Activated CD4-positive, alpha-beta T cell treated with anti-CD3 and anti-CD28 coated beads, Interleukin-2, amount 50 U/mL, for 4 hours (primary cell): ENCODE measurements at regions not wholly inside any gene's neighbourhood (a gene's known extent, or its start where the extent isn't known, plus 50 kb on each side); places are given as distances from the start of the nearest gene placed in this dataset.

Experiments
- DNase-seq, 2 experiments: peaks; one replicate each; pipeline ENCODE4 v3.0.0-alpha.2; 2020

DNA sequence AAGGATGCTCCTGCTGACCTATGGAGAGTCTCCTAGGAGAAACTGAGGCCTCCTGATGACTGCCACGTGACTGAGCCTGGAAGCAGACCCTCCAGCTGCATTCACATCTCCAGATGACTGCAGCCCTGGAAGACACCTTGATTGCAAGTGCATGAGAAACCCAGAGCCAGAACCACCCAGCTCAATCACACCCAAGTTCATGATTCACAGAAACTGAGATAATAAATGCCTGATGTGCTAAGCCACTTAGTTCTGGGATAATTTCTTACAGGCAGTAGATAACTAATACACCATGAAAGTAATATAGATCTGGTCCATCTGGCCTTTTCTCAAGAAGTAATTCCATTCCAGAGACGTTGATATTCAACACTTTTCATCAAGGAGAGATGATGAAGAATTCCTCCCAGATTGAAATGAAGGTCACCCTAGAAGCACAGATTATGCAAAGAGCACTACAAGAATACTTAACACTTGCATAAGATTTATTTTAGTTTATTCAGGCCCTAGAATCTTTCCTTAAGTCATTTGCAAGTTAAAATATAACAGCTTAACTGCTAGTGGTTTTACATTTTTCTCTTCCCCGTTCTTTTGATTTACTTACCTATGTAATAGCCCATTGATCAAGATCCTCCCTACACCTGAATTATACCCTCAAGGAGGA lies 208.2 kb upstream of the INHBA start:
- DNase-seq, result no peak

DNA sequence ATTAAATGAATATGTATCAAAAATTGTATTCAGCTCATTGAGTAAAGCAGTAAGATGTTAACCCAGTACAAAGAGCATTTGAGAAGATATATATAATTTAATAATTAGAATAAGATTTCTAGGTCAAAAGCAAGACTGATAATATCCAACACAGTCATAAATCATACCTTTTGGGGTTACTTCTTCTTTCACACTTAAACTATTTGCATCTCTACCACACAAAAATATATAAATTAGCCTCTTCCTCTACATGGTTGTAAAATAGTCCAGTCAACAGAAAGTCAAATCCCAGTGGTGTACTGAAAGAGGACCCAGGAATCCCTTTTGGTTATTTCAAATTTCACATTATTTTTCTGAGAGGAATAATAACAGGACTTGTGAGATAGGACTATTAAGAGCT lies 204.6 kb upstream of the INHBA start:
- no peak for DNase-seq

DNA sequence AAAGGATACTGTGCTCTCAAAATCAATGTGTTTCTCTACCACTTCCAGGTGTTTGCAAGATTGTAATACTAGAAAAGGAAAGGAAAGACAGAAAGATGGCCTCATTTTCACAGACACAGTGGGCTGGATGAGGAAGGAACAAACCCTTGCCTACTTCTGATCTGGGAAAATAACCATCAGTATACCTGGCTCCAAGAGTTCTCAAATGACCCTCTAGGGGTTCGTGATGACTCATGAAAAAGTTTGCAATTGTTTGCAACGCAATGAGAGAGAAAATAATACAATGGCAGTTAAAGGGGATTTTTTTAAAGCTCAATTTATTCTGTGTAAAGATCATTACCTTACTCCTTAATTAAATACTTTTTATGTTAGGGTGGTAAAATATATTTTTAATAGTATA lies 197.6 kb upstream of the INHBA start:
- no peak for DNase-seq

DNA sequence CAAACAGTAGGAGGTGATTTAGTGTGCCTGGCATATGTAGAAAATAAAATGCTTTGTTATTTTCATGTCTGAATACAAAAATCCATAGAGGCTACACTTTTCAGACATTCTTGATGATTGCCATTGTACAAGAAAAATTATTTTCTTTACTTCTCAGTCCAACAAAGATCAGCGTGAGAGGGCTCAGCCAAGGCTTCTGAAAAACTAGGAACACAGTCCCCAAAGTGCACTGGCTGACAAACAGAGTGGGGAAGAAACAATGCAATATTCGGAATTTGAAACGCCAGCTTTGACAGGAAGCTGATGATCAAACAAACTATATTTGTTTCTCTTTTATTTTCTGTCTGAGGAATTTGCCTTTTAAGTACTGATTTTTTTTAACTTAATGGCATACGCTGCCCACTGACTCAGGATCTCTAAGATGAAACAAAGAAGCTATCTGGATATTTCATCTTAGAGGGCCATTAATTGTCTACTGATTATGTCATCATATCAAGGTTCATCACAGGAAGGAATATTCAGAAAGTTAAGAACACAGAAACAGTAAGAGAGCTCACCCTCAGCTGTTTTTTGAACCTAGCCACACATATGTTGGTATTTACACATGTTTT lies 197.0 kb upstream of the INHBA start:
- DNase-seq, result no peak

DNA sequence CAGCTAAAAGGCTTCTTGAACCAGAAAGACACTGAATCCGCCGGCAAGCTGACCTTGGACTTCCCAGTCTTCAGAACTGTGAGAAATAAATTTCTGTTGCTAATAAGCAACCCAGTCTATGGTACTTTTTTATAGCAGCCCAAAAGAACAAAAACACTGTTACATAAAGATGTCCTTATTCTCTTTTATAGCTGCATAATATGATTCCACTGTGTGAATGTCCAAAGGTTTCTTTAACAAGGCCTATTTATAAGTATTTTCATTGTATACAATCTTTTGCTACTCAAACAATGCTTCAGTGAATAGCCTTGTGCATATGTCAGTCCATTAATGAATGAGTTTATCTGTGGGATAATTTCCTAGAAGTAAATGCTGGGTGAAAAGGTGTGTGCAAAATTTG lies 190.8 kb upstream of the INHBA start:
- no peak for DNase-seq

DNA sequence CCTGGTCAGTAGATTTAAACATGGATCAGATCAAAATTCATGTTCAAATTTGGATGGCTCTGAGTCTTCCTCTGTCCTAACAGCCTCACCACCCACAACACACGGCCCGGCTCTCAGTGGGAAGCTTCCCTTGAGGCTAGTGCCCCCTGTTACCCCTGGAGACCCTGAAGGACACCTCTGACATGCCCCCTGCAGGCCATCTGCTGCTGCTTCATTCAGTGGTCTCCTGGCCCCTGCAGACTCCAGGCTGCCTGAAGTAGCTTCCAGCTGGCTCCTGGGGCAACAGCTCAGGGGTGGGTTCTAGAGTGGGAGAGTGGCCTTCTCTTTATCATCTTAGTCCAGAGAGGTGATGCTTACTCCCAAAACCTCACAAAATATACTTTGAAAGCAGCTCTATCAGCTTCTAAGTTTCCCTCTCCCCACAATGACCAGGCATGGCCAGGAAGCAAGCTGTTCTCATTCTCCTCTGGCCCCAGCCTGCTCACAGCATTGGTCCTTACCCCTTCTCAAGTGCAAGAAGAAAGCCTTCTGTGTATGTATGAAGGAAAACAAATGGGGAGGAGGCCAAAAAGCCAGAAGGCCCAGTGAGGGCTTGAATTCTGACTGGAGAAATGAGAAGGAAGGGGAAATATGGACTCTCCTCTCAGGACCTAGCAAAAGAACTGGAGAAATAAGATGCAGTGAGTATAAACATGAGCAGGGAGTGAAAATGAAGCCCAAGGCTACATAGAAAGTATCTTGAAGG lies 189.6 kb upstream of the INHBA start:
- DNase-seq, result no peak

DNA sequence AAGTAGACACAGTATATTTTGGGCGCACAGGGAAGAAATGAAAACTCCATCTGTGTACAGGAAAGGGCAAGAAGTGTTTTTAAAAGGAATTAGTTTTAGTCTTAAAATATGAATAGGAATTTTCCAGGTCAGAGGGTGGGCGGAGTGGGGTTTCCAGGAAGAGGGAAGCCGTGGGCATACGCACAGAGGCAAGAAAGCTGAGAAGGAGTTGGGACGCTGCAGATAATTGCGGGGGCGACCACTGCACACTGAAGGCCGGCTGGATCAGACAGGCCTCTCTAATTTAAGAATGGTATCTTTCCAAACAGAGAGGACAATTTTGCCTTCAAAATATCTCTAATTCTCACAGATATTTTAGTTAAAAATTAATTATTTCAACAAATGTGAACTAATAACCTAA lies 189.1 kb upstream of the INHBA start:
- DNase-seq, result no peak

DNA sequence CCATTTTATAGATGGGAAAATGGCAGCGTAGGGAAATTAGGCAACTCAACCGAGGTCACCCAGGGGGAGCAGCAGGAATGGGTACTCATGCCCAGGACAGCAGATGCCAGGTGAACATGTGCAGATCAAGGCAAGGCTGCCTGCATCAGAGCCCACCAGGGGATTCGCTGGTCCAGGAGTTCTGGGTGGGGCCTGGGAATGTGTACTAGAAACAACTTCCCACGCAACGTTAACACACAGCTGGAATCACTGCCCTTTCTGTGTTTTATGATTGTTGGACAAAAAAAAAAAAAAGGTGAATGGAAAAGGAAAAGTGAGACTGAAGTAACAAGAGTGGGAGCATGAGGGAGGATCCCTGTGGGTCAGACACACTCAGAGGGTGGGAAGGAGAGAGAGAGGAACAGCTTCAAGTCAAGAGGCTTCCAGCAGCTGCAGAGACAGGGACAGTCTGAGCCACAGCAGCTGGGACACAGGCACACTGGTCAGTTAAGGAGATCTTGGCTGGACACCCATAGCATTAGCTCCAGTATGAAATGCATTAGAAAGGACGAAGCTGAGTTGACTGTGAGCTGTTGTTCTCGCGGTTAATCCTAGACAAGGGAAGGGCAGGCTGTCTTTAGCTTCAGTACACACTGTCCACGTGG lies 187.9 kb upstream of the INHBA start:
- no peak for DNase-seq

DNA sequence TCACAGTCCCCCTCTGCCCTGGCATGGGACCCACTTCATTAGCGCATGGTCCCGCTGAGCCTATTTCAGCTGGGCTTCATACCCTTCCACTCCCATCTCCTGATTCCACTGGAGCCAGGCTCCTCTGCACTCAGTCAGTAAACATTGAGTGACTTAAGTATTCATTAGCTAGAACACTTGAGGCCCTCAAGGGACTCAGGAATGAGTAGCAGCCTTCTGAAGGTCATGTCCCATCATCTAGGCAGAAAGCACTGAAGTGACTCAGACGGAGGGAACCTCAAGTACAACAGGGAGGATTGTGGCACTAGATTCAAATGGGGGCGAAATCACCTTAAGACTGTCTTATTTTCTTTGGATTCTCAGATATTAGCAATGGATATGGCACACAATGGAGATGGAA lies 186.6 kb upstream of the INHBA start:
- DNase-seq, result no peak

DNA sequence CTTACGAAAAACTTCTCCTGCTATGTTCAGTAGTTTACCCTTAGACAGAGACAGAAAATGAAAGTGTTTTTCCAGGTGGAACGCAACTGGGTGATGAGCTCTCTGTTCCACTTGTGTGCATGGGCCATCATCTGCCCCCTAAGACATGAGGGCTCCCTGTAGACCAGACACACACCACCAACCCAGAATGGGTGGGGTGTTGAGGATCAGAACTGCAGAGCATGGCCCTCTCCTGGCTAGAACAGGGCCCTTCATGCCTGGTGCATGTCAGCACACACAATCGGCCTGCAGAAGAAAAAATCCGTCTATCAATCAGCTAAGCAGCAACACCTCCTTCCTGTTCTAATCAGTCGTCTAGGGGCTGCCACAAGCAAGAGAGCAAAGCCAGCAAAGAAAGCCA lies 186.2 kb upstream of the INHBA start:
- DNase-seq, result no peak

DNA sequence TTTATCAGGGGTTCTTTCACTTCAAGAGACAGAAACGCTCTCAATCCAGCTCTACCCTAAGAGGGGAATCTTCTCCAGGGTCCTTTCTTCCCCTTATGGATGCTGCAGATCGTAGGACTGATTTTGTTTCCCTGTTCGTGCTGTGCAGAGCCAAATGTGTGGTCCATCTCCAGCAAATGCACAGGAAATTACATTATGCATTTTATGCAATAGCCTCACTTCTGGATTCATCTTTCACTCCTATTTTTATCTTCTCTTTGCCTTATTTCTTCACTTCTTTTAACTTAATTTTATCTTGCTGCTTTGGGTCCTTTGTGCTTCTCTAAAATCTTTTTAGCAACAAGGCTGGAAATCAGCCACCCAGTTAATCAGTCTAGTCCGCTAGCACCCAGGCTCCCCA lies 184.5 kb upstream of the INHBA start:
- no peak for DNase-seq

DNA sequence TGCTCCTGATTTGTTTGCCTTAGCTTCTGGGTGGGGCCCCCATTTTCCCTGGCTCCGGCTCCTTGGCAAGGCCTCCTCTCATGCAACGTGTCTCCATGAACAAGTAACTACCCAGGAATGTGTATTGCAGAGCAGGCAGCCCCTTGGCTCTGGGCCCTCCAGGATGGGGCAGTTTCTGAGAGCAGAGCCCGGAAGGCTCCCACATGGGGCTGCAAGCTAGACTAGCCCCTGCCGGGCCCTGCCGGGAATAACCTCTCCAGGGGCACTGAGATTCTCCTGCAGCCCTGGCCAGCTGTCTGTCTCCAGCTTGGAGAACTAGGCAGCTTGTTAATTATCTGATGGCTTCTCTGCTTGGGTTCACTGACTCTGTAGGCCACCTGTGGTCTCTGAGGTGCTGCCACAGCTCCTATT lies 184.0 kb upstream of the INHBA start:
- DNase-seq, result no peak

DNA sequence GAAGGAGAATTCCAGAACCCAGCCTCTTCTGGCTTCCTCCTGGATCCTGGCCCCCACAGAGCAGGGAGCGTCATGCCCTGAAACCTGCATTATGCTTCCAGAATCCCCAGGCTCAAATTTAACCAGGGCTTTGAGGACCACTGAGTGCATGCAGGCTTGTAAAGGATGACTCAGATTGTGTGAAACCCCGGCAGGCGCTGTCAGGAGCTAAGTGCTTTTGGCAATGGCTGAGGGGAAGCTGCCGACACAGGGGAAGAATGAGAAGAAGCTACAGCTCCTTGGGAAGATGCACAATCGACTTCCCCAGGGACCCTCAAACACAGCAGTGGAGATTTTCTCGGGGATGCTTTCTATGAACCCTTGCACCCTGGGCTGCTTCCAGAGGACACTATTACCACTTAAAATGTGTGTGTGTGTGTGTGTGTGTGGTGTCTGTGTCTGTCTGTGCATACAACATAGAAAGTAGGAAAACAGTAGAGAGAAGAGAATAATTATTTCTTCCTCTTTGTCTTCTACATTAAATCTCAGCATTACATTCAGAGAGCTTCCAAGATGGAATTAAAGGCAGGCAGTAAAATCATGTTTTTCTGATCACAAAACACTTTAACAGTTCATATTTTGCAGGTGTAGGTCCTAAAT lies 183.5 kb upstream of the INHBA start:
- DNase-seq, result no peak

DNA sequence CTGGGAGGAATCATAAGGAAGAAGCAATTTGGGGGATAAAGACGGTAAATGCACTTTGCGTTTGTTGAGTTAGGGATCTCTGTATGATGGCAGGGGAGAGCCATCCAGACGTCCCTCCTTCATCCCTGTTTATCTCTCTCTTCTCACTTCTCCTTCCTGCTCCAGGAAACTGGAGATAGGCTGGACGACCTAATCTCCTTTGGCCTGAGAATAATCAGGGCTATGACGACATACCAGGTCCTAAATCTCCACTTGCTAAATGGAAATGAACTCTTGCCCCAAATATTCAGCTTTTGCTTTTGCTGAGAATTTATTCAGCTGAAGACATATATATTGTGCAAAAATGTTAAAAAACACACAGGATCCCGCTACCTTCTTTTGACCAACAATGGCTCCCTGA lies 182.9 kb upstream of the INHBA start:
- DNase-seq, result no peak

DNA sequence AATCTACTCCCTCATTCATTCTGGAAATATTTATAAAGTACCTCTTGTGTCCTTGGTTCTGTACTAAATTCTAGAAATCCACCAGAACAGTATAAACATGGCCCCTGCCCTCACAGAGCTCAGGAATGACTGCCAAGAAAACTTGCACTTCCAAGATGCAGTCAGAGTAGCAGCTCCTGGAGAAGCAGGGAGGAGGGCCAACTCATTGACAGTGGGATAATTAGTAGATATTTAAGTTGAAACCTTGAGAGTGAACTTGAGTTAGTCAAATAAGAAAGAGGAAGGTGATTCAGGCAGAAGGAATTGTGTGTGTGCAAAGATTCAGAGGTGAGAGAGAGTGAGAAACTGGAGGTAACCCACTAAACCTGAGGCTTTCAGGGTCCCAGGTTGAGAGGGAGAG lies 182.2 kb upstream of the INHBA start:
- no peak for DNase-seq

DNA sequence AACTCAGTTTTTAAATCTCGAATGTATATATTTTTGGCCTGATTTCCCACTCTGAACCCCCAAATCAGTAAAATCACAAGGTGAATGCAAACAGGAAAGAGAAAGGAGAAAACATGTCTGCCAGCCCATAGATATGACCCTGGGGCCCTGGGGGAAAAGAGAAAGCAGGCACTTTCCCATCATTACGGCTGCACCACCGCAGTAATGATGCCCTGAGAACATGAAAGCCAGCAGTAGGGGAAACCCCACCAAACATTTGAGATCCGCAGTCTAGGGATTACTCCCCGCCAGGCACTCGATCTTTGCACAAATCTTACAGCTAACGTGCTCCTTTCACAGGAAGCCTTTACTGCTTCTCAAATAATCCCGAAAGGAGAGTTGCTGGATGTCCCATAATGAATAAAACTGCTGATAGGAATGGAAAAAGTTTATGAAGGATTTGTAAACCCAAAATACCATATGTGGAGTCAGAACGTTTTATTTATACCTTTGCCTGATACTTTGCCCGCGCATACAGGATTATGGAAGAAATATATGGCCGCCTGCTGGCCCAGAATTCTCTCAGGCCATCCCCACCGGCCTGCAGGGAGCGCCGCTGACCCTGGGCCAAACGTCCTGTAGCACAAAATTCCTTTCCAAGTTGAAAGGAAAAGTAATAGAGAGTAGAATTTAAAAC lies 180.0 kb upstream of the INHBA start:
- no peak for DNase-seq

DNA sequence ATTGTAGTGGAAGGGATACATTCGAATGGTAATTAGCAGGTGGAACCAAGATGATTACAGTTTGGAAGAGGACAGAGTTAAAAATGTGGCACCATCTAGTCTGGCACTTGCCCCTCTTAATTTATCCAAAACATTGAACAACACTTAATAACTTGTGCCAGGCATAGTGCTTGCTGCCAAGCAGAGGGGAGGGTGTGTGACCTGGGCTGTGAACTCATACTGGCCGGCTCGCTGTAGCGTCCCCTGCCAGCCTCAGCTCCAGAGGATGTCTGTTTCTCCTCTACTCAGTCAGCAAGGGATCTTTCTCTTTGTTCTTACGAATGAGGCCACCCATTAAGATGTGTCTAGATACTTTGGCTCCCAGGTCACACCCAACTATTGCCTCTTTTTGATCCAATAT lies 179.4 kb upstream of the INHBA start:
- DNase-seq, result no peak

DNA sequence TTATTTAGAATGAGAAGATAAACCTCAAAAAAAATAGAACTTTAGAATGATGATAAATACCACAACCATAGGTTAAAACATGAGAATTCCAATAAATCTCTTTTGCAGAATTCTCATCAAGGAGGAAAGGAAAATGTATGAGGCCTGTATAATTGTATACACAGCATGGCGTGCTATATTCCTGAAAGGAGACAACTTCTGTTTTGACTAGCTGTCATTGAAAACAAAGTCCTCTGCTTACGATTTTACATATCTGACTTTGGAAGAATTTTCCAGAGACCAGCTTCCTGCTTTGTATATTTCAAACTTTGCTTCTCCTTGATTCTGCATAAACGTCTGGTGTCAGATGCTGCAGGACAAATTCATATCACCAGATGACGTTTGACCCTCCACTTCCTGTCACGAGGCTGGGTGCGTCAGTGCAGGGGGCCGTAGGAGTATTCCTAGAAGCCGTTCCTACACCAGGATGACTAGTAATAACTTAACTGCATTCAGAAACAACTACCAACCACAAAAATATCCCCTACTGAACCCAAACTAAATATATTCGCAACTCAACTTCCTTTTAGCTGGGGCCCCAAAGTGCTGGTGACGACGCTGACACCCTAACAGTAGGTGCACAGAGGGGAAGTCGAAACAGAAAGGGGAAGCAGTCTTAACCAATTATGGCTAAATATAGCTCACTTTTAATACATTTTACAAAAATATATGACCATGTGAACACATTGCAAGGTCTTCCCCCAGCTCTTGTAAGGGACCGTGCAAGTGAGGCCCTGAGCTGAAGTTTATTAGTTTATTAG lies 178.6 kb upstream of the INHBA start:
- DNase-seq, result peak; percentile 38 to 49

DNA sequence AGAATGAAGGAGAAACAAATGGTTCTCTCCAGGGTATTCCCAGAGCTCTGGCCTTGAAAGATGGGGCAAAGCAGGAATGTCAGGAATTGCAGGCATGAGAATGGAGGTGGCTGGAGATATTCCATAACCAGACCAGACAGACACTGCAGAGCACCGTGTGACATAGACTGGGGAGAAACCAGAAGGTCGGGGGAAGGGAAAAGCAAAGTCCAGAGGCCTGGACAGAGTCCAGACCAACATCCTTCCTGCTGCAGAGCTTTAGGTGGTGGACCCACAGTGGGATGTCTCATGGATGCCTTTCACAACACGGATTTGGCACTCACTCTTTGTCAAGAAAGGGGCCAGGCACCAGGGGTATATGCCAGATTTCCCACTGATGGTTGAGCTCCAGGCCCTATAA lies 177.2 kb upstream of the INHBA start:
- no peak for DNase-seq

DNA sequence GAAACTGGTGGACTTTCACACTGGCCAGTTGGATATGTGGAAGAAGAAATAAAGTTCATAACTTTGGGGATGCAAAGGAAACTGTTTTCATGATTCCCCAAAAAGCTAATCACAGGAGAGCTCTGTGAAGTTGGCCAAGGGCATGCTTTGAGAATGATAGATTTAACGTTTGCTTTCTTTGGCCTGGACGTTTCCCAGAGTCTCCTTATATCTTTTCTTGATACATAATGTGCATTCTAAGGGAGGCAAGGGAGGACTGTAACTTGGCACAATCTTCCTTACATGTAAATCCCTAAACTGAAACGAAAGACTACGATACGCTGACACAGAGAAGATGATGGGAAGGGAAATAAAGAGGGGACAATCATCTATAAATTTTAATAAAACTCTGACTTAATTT lies 176.5 kb upstream of the INHBA start:
- DNase-seq, result no peak

DNA sequence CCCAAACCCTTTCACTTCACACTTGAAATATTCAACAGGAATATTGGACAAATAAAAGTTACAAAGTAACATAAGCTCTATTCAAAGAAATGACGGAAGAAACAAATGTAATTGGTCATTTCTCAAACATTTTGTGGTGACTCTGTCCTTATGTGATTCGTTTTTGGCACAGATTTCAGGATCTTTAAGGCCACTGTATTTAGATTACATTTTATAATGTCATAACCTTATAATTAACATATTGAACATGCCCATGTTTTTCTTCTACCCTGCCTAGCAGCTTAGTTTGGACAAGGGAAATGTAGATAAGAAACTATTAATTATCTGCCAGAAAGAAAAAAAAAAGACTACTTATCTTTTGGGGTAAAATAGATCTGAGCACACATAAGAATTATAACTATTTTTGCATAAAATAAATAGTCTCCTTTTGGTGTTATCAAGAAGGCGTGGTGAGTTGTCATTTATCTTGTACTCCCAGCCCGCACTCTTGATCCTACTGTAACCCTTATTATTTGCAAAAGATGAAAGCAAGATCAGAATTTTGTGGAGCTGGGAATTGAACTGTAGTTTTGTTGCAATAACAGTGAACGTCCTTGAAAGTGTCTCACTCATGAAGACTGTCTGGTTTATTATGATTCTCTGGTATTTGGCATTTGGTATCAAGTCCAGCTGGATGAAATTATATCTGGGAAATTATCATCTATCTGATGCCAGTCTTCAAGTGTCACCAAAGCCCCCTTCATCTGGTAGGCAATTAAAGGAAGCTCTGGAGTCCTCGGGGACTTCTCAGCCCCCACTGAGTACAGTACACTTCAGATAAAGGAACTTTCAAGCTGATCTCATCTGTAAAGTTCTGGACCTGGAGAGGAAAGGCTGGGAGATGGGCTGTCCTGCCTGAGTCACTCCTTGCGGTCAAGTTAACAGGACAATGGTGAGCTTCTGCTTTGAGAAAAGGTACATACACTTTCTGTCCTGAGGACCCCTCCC lies 175.7 kb upstream of the INHBA start:
- no peak for DNase-seq
